22Rv1 (cell line): ENCODE measurements at regions not wholly inside any gene's neighbourhood (a gene's known extent, or its start where the extent isn't known, plus 50 kb on each side); places are given as distances from the start of the nearest gene placed in this dataset.

Source experiments
- ZFX ChIP-seq: fragments of 450-650 bp; IDR thresholded peaks from 2 replicates; pipeline ENCODE4 v1.6.1; 2017; ENCODE audit warnings: antibody characterized with exemption, borderline replicate concordance
- TF ChIP-seq, protein P1 (sequence below): fragments of 450-650 bp; IDR thresholded peaks from 2 replicates; pipeline ENCODE4 v1.5.1; 2017; ENCODE audit warnings: mild to moderate bottlenecking

DNA sequence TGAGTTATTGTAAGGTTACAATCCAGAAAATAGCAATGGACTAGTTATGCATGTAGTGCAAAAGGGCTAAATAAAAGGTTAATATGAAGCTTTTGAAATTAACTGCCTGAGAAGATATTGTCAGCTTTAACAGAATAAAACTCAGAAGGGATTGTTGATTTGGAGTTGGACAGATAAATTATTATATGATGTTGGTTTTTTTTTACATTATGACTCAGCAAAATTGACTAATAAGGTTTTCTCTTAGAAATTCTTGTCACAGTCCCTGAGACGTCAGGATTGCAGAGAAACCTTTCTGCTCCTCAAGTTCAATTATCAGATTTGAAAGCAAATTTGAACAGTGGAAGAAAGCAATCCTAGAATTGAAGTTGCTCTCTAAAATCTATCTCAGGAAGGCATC is 946.9 kb downstream of the CBLN2 start:
- TF ChIP-seq, protein P1, sequence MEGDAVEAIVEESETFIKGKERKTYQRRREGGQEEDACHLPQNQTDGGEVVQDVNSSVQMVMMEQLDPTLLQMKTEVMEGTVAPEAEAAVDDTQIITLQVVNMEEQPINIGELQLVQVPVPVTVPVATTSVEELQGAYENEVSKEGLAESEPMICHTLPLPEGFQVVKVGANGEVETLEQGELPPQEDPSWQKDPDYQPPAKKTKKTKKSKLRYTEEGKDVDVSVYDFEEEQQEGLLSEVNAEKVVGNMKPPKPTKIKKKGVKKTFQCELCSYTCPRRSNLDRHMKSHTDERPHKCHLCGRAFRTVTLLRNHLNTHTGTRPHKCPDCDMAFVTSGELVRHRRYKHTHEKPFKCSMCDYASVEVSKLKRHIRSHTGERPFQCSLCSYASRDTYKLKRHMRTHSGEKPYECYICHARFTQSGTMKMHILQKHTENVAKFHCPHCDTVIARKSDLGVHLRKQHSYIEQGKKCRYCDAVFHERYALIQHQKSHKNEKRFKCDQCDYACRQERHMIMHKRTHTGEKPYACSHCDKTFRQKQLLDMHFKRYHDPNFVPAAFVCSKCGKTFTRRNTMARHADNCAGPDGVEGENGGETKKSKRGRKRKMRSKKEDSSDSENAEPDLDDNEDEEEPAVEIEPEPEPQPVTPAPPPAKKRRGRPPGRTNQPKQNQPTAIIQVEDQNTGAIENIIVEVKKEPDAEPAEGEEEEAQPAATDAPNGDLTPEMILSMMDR = no peak
- no peak for TF ChIP-seq ZFX
